ENCODE measurements at regions not wholly inside any gene's neighbourhood (a gene's known extent, or its start where the extent isn't known, plus 50 kb on each side); places are given as distances from the start of the nearest gene placed in this dataset.

DNA sequence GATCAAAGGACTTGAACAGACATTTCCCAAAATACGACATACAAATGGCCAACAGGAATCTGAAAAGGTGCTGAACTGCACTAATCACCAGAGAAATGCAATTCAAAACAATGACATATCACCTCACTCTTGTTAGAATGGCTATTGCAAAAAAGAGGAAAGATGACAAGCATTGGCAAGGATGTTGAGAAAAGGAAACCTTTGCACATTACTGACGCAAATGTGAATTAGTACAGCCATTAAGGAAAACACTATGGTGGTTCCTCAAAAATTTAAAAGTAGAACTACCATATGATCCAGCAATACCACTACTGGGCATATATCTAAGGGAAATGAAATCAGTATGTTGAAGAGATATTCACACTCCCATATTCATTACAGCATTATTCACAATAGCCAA lies 57.7 kb upstream of the ASPRV1 start:
- ChIA-PET CTCF (interaction anchor here (0.8 kb wide), 1 partner anchor 10 kb away, joined by 4 read pairs; no protein-coding TSS in a partner anchor), POLR2A (no interaction called here)
- TF ChIP-seq, protein P1, sequence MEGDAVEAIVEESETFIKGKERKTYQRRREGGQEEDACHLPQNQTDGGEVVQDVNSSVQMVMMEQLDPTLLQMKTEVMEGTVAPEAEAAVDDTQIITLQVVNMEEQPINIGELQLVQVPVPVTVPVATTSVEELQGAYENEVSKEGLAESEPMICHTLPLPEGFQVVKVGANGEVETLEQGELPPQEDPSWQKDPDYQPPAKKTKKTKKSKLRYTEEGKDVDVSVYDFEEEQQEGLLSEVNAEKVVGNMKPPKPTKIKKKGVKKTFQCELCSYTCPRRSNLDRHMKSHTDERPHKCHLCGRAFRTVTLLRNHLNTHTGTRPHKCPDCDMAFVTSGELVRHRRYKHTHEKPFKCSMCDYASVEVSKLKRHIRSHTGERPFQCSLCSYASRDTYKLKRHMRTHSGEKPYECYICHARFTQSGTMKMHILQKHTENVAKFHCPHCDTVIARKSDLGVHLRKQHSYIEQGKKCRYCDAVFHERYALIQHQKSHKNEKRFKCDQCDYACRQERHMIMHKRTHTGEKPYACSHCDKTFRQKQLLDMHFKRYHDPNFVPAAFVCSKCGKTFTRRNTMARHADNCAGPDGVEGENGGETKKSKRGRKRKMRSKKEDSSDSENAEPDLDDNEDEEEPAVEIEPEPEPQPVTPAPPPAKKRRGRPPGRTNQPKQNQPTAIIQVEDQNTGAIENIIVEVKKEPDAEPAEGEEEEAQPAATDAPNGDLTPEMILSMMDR (IDR thresholded peaks at IDR 0.05; ENCODE audit: insufficient read depth, low read depth, low read length), result no peak
- H3K4me3 ChIP-seq (ENCODE audit: low read depth, low read length), result no peak overlapping the region
- no peak for DNase-seq (ENCODE audit: low read depth)
- no peaks in the 10 kb centered on the region for H3K36me3 ChIP-seq (ENCODE audit: control insufficient read depth, insufficient read depth, low read length)
- no peaks in the 10 kb centered on the region for H3K27me3 ChIP-seq (ENCODE audit: control insufficient read depth, insufficient read depth, low read length)

DNA sequence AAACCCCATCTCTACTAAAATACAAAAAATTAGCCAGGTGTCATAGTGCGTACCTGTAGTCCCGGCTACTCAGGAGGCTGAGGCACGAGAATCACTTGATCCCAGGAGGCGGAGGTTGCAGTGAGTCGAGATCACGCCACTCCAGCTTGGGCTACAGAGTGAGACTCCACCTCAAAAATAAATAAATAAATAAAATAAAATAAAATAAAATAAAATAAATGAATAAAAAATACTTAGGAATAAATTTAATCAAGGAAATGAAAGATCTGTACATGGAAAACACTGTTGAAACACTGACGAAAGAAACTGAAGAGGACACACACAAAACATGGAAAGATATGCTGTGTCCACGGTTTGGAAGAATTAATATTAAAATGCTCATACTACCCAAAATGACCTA lies 56.5 kb upstream of the ASPRV1 start:
- Histone ChIP-seq H3K36me3 (ENCODE audit: control insufficient read depth, insufficient read depth, low read length) (no peaks in the 10 kb centered on the region), H3K4me3 (ENCODE audit: low read depth, low read length) (no peak overlapping the region), H3K27me3 (ENCODE audit: control insufficient read depth, insufficient read depth, low read length) (no peaks in the 10 kb centered on the region)
- TF ChIP-seq, protein P1 (IDR thresholded peaks at IDR 0.05; ENCODE audit: insufficient read depth, low read depth, low read length), result no peak
- POLR2A ChIA-PET, result no interaction called here
- no peak for DNase-seq (ENCODE audit: low read depth)
- CTCF ChIA-PET, result no interaction called here

DNA sequence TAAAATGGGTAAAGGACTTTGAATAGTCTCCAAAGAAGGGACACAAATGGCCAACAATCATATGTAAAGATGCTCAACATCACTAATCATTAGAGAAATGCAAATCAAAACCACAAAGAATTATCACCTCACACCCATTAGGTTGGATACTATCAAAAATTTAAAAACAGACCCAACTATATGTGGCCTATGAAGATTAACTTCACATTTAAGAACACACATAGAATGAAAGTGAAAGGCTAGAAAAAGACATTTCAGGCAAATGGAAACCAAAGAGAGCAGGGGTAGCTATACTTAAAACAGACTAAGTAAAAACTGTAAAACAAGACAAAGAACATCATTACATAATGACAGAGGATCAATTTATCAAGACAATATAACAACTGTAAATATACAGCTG lies 53.5 kb upstream of the ASPRV1 start:
- H3K27me3 ChIP-seq (ENCODE audit: control insufficient read depth, insufficient read depth, low read length), result no peaks in the 10 kb centered on the region
- DNase-seq (ENCODE audit: low read depth), result no peak
- no peaks in the 10 kb centered on the region for H3K36me3 ChIP-seq (ENCODE audit: control insufficient read depth, insufficient read depth, low read length)
- POLR2A ChIA-PET, result no interaction called here
- H3K4me3 ChIP-seq (ENCODE audit: low read depth, low read length), result no peak overlapping the region
- TF ChIP-seq, protein P1 (IDR thresholded peaks at IDR 0.05; ENCODE audit: insufficient read depth, low read depth, low read length), result no peak
- CTCF ChIA-PET, result interaction anchor here (0.8 kb wide), 1 partner anchor 10 kb away, joined by 4 read pairs; no protein-coding TSS in a partner anchor

DNA sequence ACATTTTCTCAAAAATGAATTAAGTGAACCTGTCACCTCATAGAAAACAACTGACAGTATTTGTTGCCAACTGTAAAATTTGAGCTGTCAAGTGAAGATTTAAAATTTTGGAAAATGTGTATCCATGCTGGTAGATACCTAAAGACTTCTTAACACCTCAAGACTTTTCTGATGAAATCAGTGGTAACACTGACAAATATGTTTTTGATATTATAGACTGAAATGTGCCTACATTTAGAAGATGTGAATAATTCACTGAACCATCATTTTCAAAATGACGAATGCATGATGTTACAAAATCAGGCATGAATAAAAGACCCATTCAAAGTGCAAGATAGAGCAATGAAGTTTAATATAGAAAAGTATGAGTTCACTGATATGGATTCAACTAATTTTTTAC lies 51.5 kb upstream of the ASPRV1 start:
- ChIA-PET POLR2A (no interaction called here), CTCF (no interaction called here)
- Histone ChIP-seq H3K4me3 (ENCODE audit: low read depth, low read length) (no peak overlapping the region), H3K27me3 (ENCODE audit: control insufficient read depth, insufficient read depth, low read length) (no peaks in the 10 kb centered on the region), H3K36me3 (ENCODE audit: control insufficient read depth, insufficient read depth, low read length) (no peaks in the 10 kb centered on the region)
- TF ChIP-seq, protein P1 (IDR thresholded peaks at IDR 0.05; ENCODE audit: insufficient read depth, low read depth, low read length), result no peak
- DNase-seq (ENCODE audit: low read depth), result no peak

DNA sequence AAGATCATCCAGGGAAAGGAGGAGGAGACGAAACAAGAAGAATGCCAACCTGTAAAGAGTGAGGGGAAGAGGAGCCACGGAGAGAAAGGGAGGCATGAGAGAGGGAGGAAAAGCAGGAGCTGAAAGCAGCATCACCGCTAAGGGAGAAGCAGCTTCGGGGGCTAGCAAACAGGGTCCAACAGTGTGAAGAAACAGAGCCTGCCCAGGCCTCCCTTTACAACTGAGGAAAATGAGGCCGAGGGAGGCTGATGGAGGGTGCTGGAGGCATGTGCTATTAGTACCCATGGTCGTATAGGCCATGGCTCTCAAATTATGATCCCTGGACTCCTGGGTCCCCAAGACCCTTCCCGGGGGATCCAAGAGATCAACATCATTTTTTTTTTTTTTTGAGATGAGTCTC lies 50.4 kb upstream of the ASPRV1 start:
- ChIA-PET POLR2A (no interaction called here), CTCF (no interaction called here)
- TF ChIP-seq, protein P1 (IDR thresholded peaks at IDR 0.05; ENCODE audit: insufficient read depth, low read depth, low read length), result no peak
- Histone ChIP-seq H3K36me3 (ENCODE audit: control insufficient read depth, insufficient read depth, low read length) (no peaks in the 10 kb centered on the region), H3K4me3 (ENCODE audit: low read depth, low read length) (no peak overlapping the region), H3K27me3 (ENCODE audit: control insufficient read depth, insufficient read depth, low read length) (no peaks in the 10 kb centered on the region)
- DNase-seq (ENCODE audit: low read depth), result no peak

All from BJ (cell line).